Astrocyte (in vitro differentiated cells and primary cell): ENCODE measurements at regions not wholly inside any gene's neighbourhood (a gene's known extent, or its start where the extent isn't known, plus 50 kb on each side); places are given as distances from the start of the nearest gene placed in this dataset.

Source experiments
- DNase-seq: peaks from one replicate; pipeline ENCODE4 v3.0.0-alpha.2; 2010; ENCODE audit warnings: low read depth
- FAIRE-seq: peaks from 2 replicates; lab custom pipeline; 2011; peaks lifted over from hg19 to GRCh38; lab: Jason Lieb, UNC
- H2AFZ ChIP-seq: 2 replicates; pipeline ENCODE4 v1.6.0; 2012; ENCODE audit warnings: low read depth, low read length, inconsistent platforms
- H3K27ac ChIP-seq: 2 replicates; pipeline ENCODE4 v1.5.1; 2011; ENCODE audit warnings: low read depth, low read length, inconsistent platforms
- H3K27me3 ChIP-seq: 2 replicates; pipeline ENCODE4 v1.6.0; 2011; ENCODE audit warnings: low read length, inconsistent platforms; ENCODE audit not compliant: insufficient read depth
- H3K36me3 ChIP-seq: 2 replicates; pipeline ENCODE4 v1.5.1; 2011; ENCODE audit warnings: low read length, inconsistent platforms; ENCODE audit not compliant: insufficient read depth
- H3K4me1 ChIP-seq: 2 replicates; pipeline ENCODE4 v1.5.1; 2011; ENCODE audit warnings: low read length, inconsistent platforms; ENCODE audit not compliant: insufficient read depth
- H3K4me2 ChIP-seq: 2 replicates; pipeline ENCODE4 v1.6.0; 2012; ENCODE audit warnings: low read length, inconsistent platforms
- H3K4me3 ChIP-seq: 2 replicates; pipeline ENCODE4 v1.5.1; 2011; ENCODE audit warnings: low read depth, mild to moderate bottlenecking, low read length, inconsistent platforms; ENCODE audit not compliant: insufficient read depth
- H3K79me2 ChIP-seq: 2 replicates; pipeline ENCODE4 v1.6.0; 2012; ENCODE audit warnings: mild to moderate bottlenecking, low read length, inconsistent platforms; ENCODE audit not compliant: insufficient read depth
- H3K9ac ChIP-seq: 2 replicates; pipeline ENCODE4 v1.6.0; 2012; ENCODE audit warnings: mild to moderate bottlenecking, low read length, inconsistent platforms
- H3K9me3 ChIP-seq: 2 replicates; pipeline ENCODE4 v1.5.1; 2012; ENCODE audit warnings: low read depth, mild to moderate bottlenecking, low read length, inconsistent platforms; ENCODE audit not compliant: insufficient read depth
- H4K20me1 ChIP-seq: 2 replicates; pipeline ENCODE4 v1.6.0; 2012; ENCODE audit warnings: low read length, inconsistent platforms; ENCODE audit not compliant: insufficient read depth
- H3K27ac Mint-ChIP-seq: one replicate; pipeline ENCODE4 v1.8.0; 2021; ENCODE audit warnings: mild to moderate bottlenecking, mixed read lengths; ENCODE audit not compliant: unreplicated experiment
- H3K27me3 Mint-ChIP-seq: one replicate; pipeline ENCODE4 v1.8.0; 2021; ENCODE audit warnings: low read depth, mixed read lengths; ENCODE audit not compliant: unreplicated experiment
- H3K36me3 Mint-ChIP-seq: one replicate; pipeline ENCODE4 v1.8.0; 2021; ENCODE audit warnings: low read depth, mixed read lengths; ENCODE audit not compliant: unreplicated experiment
- H3K4me1 Mint-ChIP-seq: one replicate; pipeline ENCODE4 v1.8.0; 2021; ENCODE audit warnings: low read depth, mixed read lengths; ENCODE audit not compliant: unreplicated experiment
- H3K4me3 Mint-ChIP-seq: one replicate; pipeline ENCODE4 v1.8.0; 2021; ENCODE audit warnings: mild to moderate bottlenecking, moderate library complexity, mixed read lengths; ENCODE audit not compliant: unreplicated experiment
- H3K9me3 Mint-ChIP-seq: one replicate; pipeline ENCODE4 v1.8.0; 2021; ENCODE audit warnings: mild to moderate bottlenecking, mixed read lengths; ENCODE audit not compliant: unreplicated experiment
- CTCF ChIP-seq: IDR thresholded peaks from 2 replicates; pipeline ENCODE4 v1.5.1; 2011; ENCODE audit warnings: low read depth, mild to moderate bottlenecking, inconsistent platforms, low read length, moderate library complexity; ENCODE audit not compliant: insufficient read depth
- EZH2 ChIP-seq: IDR thresholded peaks from 2 replicates; pipeline ENCODE4 v1.6.1; 2012; ENCODE audit warnings: mild to moderate bottlenecking, low read length, inconsistent platforms; ENCODE audit not compliant: insufficient read depth

- no peak overlapping the region for H3K27ac Mint-ChIP-seq
- no peaks in the 10 kb centered on the region for H3K36me3 ChIP-seq
- FAIRE-seq (no peak), DNase-seq (no peak)
- H3K4me1 ChIP-seq, result no peaks in the 10 kb centered on the region
- H3K79me2 ChIP-seq, result no peaks in the 10 kb centered on the region
- no peak for TF ChIP-seq EZH2
- TF ChIP-seq CTCF, result no peak
- no peak overlapping the region for H3K4me2 ChIP-seq
- no peak overlapping the region for H3K27ac ChIP-seq
- H4K20me1 ChIP-seq, result no peaks in the 10 kb centered on the region
- peaks cover 2% of the 10 kb centered on the region for H3K9me3 Mint-ChIP-seq
- H3K4me3 ChIP-seq, result no peak overlapping the region
- no peak overlapping the region for H3K4me3 Mint-ChIP-seq
- no peaks in the 10 kb centered on the region for H3K27me3 Mint-ChIP-seq
- peaks cover 22% of the 10 kb centered on the region for H3K4me1 Mint-ChIP-seq
- H3K27me3 ChIP-seq, result peaks cover 8% of the 10 kb centered on the region
- H3K9me3 ChIP-seq, result no peaks in the 10 kb centered on the region
- no peak overlapping the region for H2AFZ ChIP-seq
- H3K9ac ChIP-seq, result no peak overlapping the region
- peaks cover 1% of the 10 kb centered on the region for H3K36me3 Mint-ChIP-seq
Observed at GRCh38 chr11:115632061-115632460, 127.8 kb upstream of the CADM1 start.

- Mint-ChIP-seq H3K27me3 (no peaks in the 10 kb centered on the region), H3K36me3 (peaks cover 1% of the 10 kb centered on the region), H3K4me3 (no peak overlapping the region), H3K27ac (no peak overlapping the region), H3K9me3 (peaks cover 2% of the 10 kb centered on the region), H3K4me1 (peaks cover 17% of the 10 kb centered on the region)
- H3K9ac ChIP-seq, result no peak overlapping the region
- H2AFZ ChIP-seq, result no peak overlapping the region
- H3K4me3 ChIP-seq, result no peak overlapping the region
- H3K27ac ChIP-seq, result no peak overlapping the region
- H3K4me1 ChIP-seq, result no peaks in the 10 kb centered on the region
- no peak for DNase-seq
- H3K27me3 ChIP-seq, result peaks cover 8% of the 10 kb centered on the region
- no peaks in the 10 kb centered on the region for H3K36me3 ChIP-seq
- no peak for FAIRE-seq
- no peaks in the 10 kb centered on the region for H3K9me3 ChIP-seq
- no peak overlapping the region for H3K4me2 ChIP-seq
- H3K79me2 ChIP-seq, result no peaks in the 10 kb centered on the region
- TF ChIP-seq EZH2, result no peak
- TF ChIP-seq CTCF, result no peak
- no peaks in the 10 kb centered on the region for H4K20me1 ChIP-seq
Observed at GRCh38 chr11:115631609-115632008, 127.4 kb upstream of the CADM1 start.

GRCh38 chr11:115630214-115630613 is 126.0 kb upstream of the CADM1 start:
- Histone ChIP-seq H4K20me1 (no peaks in the 10 kb centered on the region), H2AFZ (no peak overlapping the region), H3K27ac (no peak overlapping the region), H3K9me3 (no peaks in the 10 kb centered on the region), H3K27me3 (peaks cover 13% of the 10 kb centered on the region), H3K36me3 (no peaks in the 10 kb centered on the region), H3K79me2 (no peaks in the 10 kb centered on the region), H3K4me1 (peaks cover 4% of the 10 kb centered on the region), H3K4me3 (no peak overlapping the region), H3K4me2 (no peak overlapping the region), H3K9ac (no peak overlapping the region)
- Mint-ChIP-seq H3K4me3 (no peak overlapping the region), H3K9me3 (peaks cover 2% of the 10 kb centered on the region), H3K36me3 (peaks cover 1% of the 10 kb centered on the region), H3K4me1 (peaks cover 24% of the 10 kb centered on the region), H3K27me3 (peaks cover 2% of the 10 kb centered on the region), H3K27ac (peak overlapping the region; percentile 89)
- no peak for DNase-seq
- FAIRE-seq, result no peak
- no peak for TF ChIP-seq EZH2
- no peak for TF ChIP-seq CTCF
